ENCODE measurements at regions not wholly inside any gene's neighbourhood (a gene's known extent, or its start where the extent isn't known, plus 50 kb on each side); places are given as distances from the start of the nearest gene placed in this dataset.

DNA sequence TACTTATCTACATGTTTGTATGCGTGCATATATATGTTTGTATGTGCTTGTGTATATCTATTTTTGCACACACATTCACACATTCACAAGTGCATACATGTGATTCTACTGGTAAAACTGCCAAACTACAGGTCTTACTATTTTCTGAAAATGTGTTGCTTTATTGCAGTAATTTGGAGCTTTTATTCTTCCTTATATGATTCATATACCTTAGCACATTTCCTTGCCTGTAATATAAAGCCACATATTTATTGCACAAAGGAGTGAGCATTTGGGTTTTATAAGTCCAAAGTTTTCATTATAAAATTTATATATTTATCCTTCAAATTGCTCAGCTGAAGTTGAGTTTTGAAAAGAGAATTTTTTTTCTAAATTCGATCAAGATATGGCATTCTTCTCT is 1120.4 kb upstream of the PCDH9 start:
- Mint-ChIP-seq H3K9me3 (ENCODE audit: low read depth) (no peaks in the 10 kb centered on the region), H3K27ac (no peak overlapping the region), H3K4me1 (ENCODE audit: low read depth) (peaks cover 3% of the 10 kb centered on the region)

DNA sequence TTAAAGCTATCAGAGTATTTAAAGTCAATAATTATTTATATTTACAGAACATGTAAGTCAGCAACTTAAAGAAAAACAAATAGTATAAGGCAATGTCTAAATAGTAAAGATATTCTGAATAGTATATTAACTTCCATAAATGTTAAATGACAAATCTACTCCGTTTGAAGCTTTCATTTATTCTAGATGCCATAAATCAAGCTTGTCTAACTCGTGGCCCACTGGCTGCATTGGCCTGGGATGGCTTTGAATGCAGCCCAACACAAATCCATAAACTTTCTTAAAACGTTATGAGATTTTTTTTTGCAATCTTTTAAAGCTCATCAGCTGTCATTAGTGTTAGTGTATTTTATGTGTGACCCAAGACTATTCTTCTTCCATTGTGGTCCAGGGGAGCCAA is 1117.1 kb upstream of the PCDH9 start:
- H3K36me3 Mint-ChIP-seq (ENCODE audit: insufficient read depth) = no peaks in the 10 kb centered on the region
- TF ChIP-seq, protein P1, sequence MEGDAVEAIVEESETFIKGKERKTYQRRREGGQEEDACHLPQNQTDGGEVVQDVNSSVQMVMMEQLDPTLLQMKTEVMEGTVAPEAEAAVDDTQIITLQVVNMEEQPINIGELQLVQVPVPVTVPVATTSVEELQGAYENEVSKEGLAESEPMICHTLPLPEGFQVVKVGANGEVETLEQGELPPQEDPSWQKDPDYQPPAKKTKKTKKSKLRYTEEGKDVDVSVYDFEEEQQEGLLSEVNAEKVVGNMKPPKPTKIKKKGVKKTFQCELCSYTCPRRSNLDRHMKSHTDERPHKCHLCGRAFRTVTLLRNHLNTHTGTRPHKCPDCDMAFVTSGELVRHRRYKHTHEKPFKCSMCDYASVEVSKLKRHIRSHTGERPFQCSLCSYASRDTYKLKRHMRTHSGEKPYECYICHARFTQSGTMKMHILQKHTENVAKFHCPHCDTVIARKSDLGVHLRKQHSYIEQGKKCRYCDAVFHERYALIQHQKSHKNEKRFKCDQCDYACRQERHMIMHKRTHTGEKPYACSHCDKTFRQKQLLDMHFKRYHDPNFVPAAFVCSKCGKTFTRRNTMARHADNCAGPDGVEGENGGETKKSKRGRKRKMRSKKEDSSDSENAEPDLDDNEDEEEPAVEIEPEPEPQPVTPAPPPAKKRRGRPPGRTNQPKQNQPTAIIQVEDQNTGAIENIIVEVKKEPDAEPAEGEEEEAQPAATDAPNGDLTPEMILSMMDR (IDR thresholded peaks at IDR 0.05; ENCODE audit: unreplicated experiment) = no peak
- H3K4me1 Mint-ChIP-seq (ENCODE audit: low read depth) = peaks cover 3% of the 10 kb centered on the region
- H3K27ac Mint-ChIP-seq = no peak overlapping the region
- H3K9me3 Mint-ChIP-seq (ENCODE audit: low read depth) = peaks cover 9% of the 10 kb centered on the region
- H3K27me3 Mint-ChIP-seq = no peaks in the 10 kb centered on the region
- no peak for DNase-seq (ENCODE audit: low spot score, unreplicated experiment)
- H3K4me3 Mint-ChIP-seq (ENCODE audit: low read depth) = no peak overlapping the region

More for the DNA sequence above, 1120.4 kb upstream of the PCDH9 start:
- Mint-ChIP-seq H3K27me3 (no peaks in the 10 kb centered on the region), H3K36me3 (ENCODE audit: insufficient read depth) (no peaks in the 10 kb centered on the region), H3K4me3 (ENCODE audit: low read depth) (no peak overlapping the region)
- no peak for DNase-seq (ENCODE audit: low spot score, unreplicated experiment)
- TF ChIP-seq, protein P1 (IDR thresholded peaks at IDR 0.05; ENCODE audit: unreplicated experiment) = no peak

DNA sequence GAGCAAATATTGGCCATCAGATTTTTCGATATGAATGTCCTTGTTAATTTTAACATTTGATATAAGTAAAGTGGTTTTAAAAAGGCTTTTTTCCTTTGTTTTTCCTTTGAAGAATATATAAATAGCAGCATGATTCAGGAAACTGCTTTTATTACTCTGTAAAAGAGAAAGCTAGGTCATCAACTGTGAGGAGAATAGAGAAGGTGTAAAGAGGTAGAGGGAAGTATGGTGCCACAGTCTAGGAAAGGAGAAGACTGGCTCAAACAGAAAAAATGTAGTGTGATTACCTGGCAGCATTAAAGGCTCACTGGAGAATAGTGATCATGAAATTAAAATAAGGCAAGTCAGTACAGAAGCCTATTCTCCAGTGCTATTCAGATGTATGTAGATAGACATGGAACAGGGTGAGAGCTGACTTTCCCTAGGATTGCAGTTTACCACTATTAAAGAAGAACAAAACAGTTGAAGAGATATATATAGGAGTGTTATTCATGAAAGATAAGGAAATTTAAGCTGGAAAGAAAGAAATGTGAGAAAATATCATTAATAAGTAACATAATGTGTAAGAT is 1115.9 kb upstream of the PCDH9 start:
- Mint-ChIP-seq H3K36me3 (ENCODE audit: insufficient read depth) (no peaks in the 10 kb centered on the region), H3K27ac (no peak overlapping the region), H3K9me3 (ENCODE audit: low read depth) (peaks cover 17% of the 10 kb centered on the region), H3K4me1 (ENCODE audit: low read depth) (peaks cover 3% of the 10 kb centered on the region), H3K4me3 (ENCODE audit: low read depth) (no peak overlapping the region), H3K27me3 (no peaks in the 10 kb centered on the region)
- TF ChIP-seq, protein P1 (IDR thresholded peaks at IDR 0.05; ENCODE audit: unreplicated experiment) = no peak
- DNase-seq (ENCODE audit: low spot score, unreplicated experiment) = no peak

DNA sequence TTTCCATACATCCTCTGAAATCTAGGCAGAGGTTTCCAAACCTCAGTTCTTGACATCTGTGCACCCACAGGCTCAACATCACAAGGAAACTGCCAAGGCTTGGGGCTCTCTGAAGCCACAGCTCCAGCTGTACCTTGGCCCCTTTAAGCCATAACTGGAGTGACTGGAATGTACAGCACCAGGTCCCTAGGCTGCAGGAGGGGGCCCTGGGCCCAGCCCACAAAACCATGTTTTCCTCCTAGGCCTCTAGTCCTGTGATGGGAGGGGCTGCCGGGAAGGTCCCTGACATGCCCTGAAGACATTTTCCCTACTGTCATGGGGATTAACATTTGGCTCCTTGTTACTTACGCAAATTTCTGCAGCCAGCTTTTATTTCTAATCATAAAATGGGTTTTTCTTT is 1093.0 kb upstream of the PCDH9 start:
- peaks cover 13% of the 10 kb centered on the region for H3K9me3 Mint-ChIP-seq (ENCODE audit: low read depth)
- H3K36me3 Mint-ChIP-seq (ENCODE audit: insufficient read depth) = no peaks in the 10 kb centered on the region
- no peaks in the 10 kb centered on the region for H3K27me3 Mint-ChIP-seq
- no peak overlapping the region for H3K4me3 Mint-ChIP-seq (ENCODE audit: low read depth)
- H3K4me1 Mint-ChIP-seq (ENCODE audit: low read depth) = no peaks in the 10 kb centered on the region
- TF ChIP-seq, protein P1 (IDR thresholded peaks at IDR 0.05; ENCODE audit: unreplicated experiment) = no peak
- DNase-seq (ENCODE audit: low spot score, unreplicated experiment) = no peak
- no peak overlapping the region for H3K27ac Mint-ChIP-seq

DNA sequence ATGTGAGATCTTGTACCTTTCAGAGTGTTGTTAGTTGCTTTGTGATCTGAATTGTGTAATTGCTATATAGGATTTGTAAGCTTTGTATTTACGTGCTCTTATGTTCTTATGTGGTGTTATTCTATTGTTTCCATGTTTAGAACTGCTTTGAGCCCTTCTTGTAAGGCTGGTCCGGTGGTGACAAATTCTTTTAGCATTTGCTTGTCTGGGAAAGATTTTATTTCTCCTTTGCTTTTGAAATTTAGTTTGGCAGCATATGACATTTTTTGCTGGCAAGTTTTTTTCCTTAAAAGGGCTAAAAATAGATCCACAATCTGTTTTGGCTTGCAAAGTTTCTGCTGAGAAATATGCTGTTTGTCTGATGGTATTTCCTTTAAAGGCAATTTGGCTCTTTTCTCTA is 1089.2 kb upstream of the PCDH9 start:
- no peak for DNase-seq (ENCODE audit: low spot score, unreplicated experiment)
- no peak overlapping the region for H3K27ac Mint-ChIP-seq
- H3K4me1 Mint-ChIP-seq (ENCODE audit: low read depth) = no peaks in the 10 kb centered on the region
- peaks cover 13% of the 10 kb centered on the region for H3K9me3 Mint-ChIP-seq (ENCODE audit: low read depth)
- TF ChIP-seq, protein P1 (IDR thresholded peaks at IDR 0.05; ENCODE audit: unreplicated experiment) = no peak
- H3K4me3 Mint-ChIP-seq (ENCODE audit: low read depth) = no peak overlapping the region
- no peaks in the 10 kb centered on the region for H3K27me3 Mint-ChIP-seq
- no peaks in the 10 kb centered on the region for H3K36me3 Mint-ChIP-seq (ENCODE audit: insufficient read depth)

Measured in progenitor cell of endocrine pancreas (in vitro differentiated cells).